ENCODE measurements at regions not wholly inside any gene's neighbourhood (a gene's known extent, or its start where the extent isn't known, plus 50 kb on each side); places are given as distances from the start of the nearest gene placed in this dataset.
"Not testable (repeated sequence)": the region's sequence is repeated elsewhere in the genome, so short reads cannot be mapped to it uniquely, and the experiment has no call there.

- no peak for TF ChIP-seq CTCF (IDR thresholded peaks at IDR 0.05; ENCODE audit: control insufficient read depth, insufficient read depth, low read depth, low read length, missing control alignments)
- DNase-seq (ENCODE audit: low read depth), result no peak
- H3K4me3 ChIP-seq (ENCODE audit: control insufficient read depth, low read depth, low read length), result no peak overlapping the region
Measured at GRCh38 chr9:124116683-124117363, 105.3 kb downstream of the LHX2 start.

GRCh38 chr9:124118894-124119293, 107.3 kb downstream of the LHX2 start:
- TF ChIP-seq CTCF (IDR thresholded peaks at IDR 0.05; ENCODE audit: control insufficient read depth, insufficient read depth, low read depth, low read length, missing control alignments), result no peak
- no peak overlapping the region for H3K4me3 ChIP-seq (ENCODE audit: control insufficient read depth, low read depth, low read length)
- DNase-seq (ENCODE audit: low read depth), result no peak

- no peak overlapping the region for H3K4me3 ChIP-seq (ENCODE audit: control insufficient read depth, low read depth, low read length)
- no peak for TF ChIP-seq CTCF (IDR thresholded peaks at IDR 0.05; ENCODE audit: control insufficient read depth, insufficient read depth, low read depth, low read length, missing control alignments)
Measured at GRCh38 chr9:124120272-124120671, 108.7 kb downstream of the LHX2 start.

GRCh38 chr9:124121725-124122124, 110.2 kb downstream of the LHX2 start:
- DNase-seq (ENCODE audit: low read depth), result no peak
- no peak overlapping the region for H3K4me3 ChIP-seq (ENCODE audit: control insufficient read depth, low read depth, low read length)
- no peak for TF ChIP-seq CTCF (IDR thresholded peaks at IDR 0.05; ENCODE audit: control insufficient read depth, insufficient read depth, low read depth, low read length, missing control alignments)

More at GRCh38 chr9:124120272-124120671, 108.7 kb downstream of the LHX2 start:
- DNase-seq (ENCODE audit: low read depth), result no peak

- DNase-seq (ENCODE audit: low read depth), result no peak
- no peak for TF ChIP-seq CTCF (IDR thresholded peaks at IDR 0.05; ENCODE audit: control insufficient read depth, insufficient read depth, low read depth, low read length, missing control alignments)
- no peak overlapping the region for H3K4me3 ChIP-seq (ENCODE audit: control insufficient read depth, low read depth, low read length)
Measured at GRCh38 chr9:124122321-124122720, 110.8 kb downstream of the LHX2 start.

- DNase-seq (ENCODE audit: low read depth), result no peak
- no peak overlapping the region for H3K4me3 ChIP-seq (ENCODE audit: control insufficient read depth, low read depth, low read length)
- peak; percentile 63 for TF ChIP-seq CTCF (IDR thresholded peaks at IDR 0.05; ENCODE audit: control insufficient read depth, insufficient read depth, low read depth, low read length, missing control alignments)
Measured at GRCh38 chr9:124122813-124123462, 111.4 kb downstream of the LHX2 start.

- H3K4me3 ChIP-seq (ENCODE audit: control insufficient read depth, low read depth, low read length), result not testable (repeated sequence)
Measured at GRCh38 chr9:124123621-124124020, 112.1 kb downstream of the LHX2 start.

More at GRCh38 chr9:124123621-124124020, 112.1 kb downstream of the LHX2 start:
- not testable (repeated sequence) for DNase-seq (ENCODE audit: low read depth)
